ENCODE measurements at regions not wholly inside any gene's neighbourhood (a gene's known extent, or its start where the extent isn't known, plus 50 kb on each side); places are given as distances from the start of the nearest gene placed in this dataset.
A peak's percentile ranks its signal among the peaks of the same experiment; 100 is the strongest.

- no peak for DNase-seq
Observed at GRCh38 chr6:95784019-95784418, 206.7 kb downstream of the MANEA start.

GRCh38 chr6:95784869-95785268, 207.5 kb downstream of the MANEA start:
- DNase-seq, result no peak

- no peak for DNase-seq
Observed at GRCh38 chr6:95785785-95786184, 208.4 kb downstream of the MANEA start.

- DNase-seq, result no peak
Observed at GRCh38 chr6:95786802-95787201, 209.5 kb downstream of the MANEA start.

GRCh38 chr6:95790787-95791186, 213.5 kb downstream of the MANEA start:
- no peak for DNase-seq

- DNase-seq, result no peak
Observed at GRCh38 chr6:95794749-95795148, 217.4 kb downstream of the MANEA start.

GRCh38 chr6:95795927-95796326, 218.6 kb downstream of the MANEA start:
- no peak for DNase-seq

- DNase-seq, result no peak
Observed at GRCh38 chr6:95797054-95797453, 218.7 kb upstream of the FUT9 start.

- no peak for DNase-seq
Observed at GRCh38 chr6:95802978-95803377, 212.8 kb upstream of the FUT9 start.

- DNase-seq, result no peak
Observed at GRCh38 chr6:95803889-95804288, 211.9 kb upstream of the FUT9 start.

GRCh38 chr6:95804847-95805541, 210.8 kb upstream of the FUT9 start:
- DNase-seq, result peak; percentile 31

- DNase-seq, result peak; percentile 18
Observed at GRCh38 chr6:95805699-95806098, 210.1 kb upstream of the FUT9 start.

GRCh38 chr6:95815389-95816056, 200.3 kb upstream of the FUT9 start:
- no peak for DNase-seq

- no peak for DNase-seq
Observed at GRCh38 chr6:95819461-95819860, 196.3 kb upstream of the FUT9 start.

GRCh38 chr6:95819939-95820338, 195.8 kb upstream of the FUT9 start:
- no peak for DNase-seq

- no peak for DNase-seq
Observed at GRCh38 chr6:95830859-95831557, 184.8 kb upstream of the FUT9 start.

- no peak for DNase-seq
Observed at GRCh38 chr6:95837890-95838289, 177.9 kb upstream of the FUT9 start.

GRCh38 chr6:95841560-95841959, 174.2 kb upstream of the FUT9 start:
- DNase-seq, result no peak

- no peak for DNase-seq
Observed at GRCh38 chr6:95846652-95847051, 169.1 kb upstream of the FUT9 start.

GRCh38 chr6:95847061-95847460, 168.7 kb upstream of the FUT9 start:
- no peak for DNase-seq

GRCh38 chr6:95848717-95849116, 167.1 kb upstream of the FUT9 start:
- no peak for DNase-seq

GRCh38 chr6:95856876-95857364, 158.9 kb upstream of the FUT9 start:
- DNase-seq, result no peak

- no peak for DNase-seq
Observed at GRCh38 chr6:95865857-95866256, 149.9 kb upstream of the FUT9 start.

GRCh38 chr6:95866732-95867131, 149.0 kb upstream of the FUT9 start:
- DNase-seq, result no peak
